ENCODE measurements at regions not wholly inside any gene's neighbourhood (a gene's known extent, or its start where the extent isn't known, plus 50 kb on each side); places are given as distances from the start of the nearest gene placed in this dataset.
A peak's percentile ranks its signal among the peaks of the same experiment; 100 is the strongest.

- ChIA-PET RAD21 (ENCODE audit: low non-redundant PET in 1 of 2, low total read pairs in 2 of 2, uncharacterized antibody in 2 of 2, unreplicated experiment in 2 of 2) (no interaction called here), POLR2A (no interaction called here), CTCF (no interaction called here)
- no peak overlapping the region for H3K27ac ChIP-seq (ENCODE audit: low read depth, low read length)
- H3K9ac ChIP-seq (ENCODE audit: low read length), result no peak overlapping the region
- H3K4me3 ChIP-seq (replicated peaks in 1 of 2; ENCODE audit: low read depth in 1 of 2, low read length in 2 of 2), result no peak overlapping the region
- no peaks in the 10 kb centered on the region for H3K36me3 ChIP-seq (ENCODE audit: control insufficient read depth in 1 of 2, insufficient read depth in 2 of 2, low read length in 2 of 2)
- ATAC-seq (no peak), DNase-seq (ENCODE audit: low read depth, low spot score) (no peak)
- TF ChIP-seq ZFX (IDR thresholded peaks at IDR 0.05) (no peak), SP1 (IDR thresholded peaks at IDR 0.05; ENCODE audit: low read depth) (no peak), RAD21 (IDR thresholded peaks at IDR 0.05; ENCODE audit: low read depth) (no peak), SIN3A (IDR thresholded peaks at IDR 0.05; ENCODE audit: low read depth) (no peak), FOSL1 (IDR thresholded peaks at IDR 0.05; ENCODE audit: low read depth) (no peak), JUND (IDR thresholded peaks at IDR 0.05) (no peak), POLR2A (IDR thresholded peaks at IDR 0.05; ENCODE audit: borderline replicate concordance, extremely low read depth, insufficient read depth, insufficient read length) (no peak), ELF1 (IDR thresholded peaks at IDR 0.05; ENCODE audit: borderline replicate concordance, low read depth) (no peak), ZNF274 (IDR thresholded peaks at IDR 0.05; ENCODE audit: low read depth, low read length) (no peak)
- TF ChIP-seq, protein P1, sequence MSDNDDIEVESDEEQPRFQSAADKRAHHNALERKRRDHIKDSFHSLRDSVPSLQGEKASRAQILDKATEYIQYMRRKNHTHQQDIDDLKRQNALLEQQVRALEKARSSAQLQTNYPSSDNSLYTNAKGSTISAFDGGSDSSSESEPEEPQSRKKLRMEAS (IDR thresholded peaks at IDR 0.05), result no peak
- TF ChIP-seq, protein P2, sequence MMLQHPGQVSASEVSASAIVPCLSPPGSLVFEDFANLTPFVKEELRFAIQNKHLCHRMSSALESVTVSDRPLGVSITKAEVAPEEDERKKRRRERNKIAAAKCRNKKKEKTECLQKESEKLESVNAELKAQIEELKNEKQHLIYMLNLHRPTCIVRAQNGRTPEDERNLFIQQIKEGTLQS (IDR thresholded peaks at IDR 0.05), result no peak
- no TSS peak for BruUV-seq (replicated peaks)
- H3K9me3 ChIP-seq (ENCODE audit: control insufficient read depth in 1 of 2, insufficient read depth in 1 of 2, low read depth in 1 of 2, low read length in 2 of 2), result no peaks in the 10 kb centered on the region
- no peaks in the 10 kb centered on the region for H4K20me1 ChIP-seq (ENCODE audit: insufficient read depth)
- H3K27me3 ChIP-seq (ENCODE audit: insufficient read depth, low read length), result no peaks in the 10 kb centered on the region
- no peaks in the 10 kb centered on the region for H3K9me2 ChIP-seq (ENCODE audit: insufficient read depth)
- H3K4me1 ChIP-seq (ENCODE audit: control insufficient read depth in 1 of 2, insufficient read depth in 2 of 2, low read length in 2 of 2), result peaks cover 7% of the 10 kb centered on the region in 2 experiments; a peak in 3 of 4 replicates
- no peak overlapping the region for H2AFZ ChIP-seq (ENCODE audit: low read depth, low read length, poor library complexity, severe bottlenecking)
- H3K79me2 ChIP-seq (ENCODE audit: insufficient read depth, low read length), result no peaks in the 10 kb centered on the region
- intact Hi-C loops (cut with micrococcal nuclease), result no loop called here
- H3K4me2 ChIP-seq (ENCODE audit: low read length), result peak overlapping the region; percentile 31; the same call in 1 of the 2 replicates
Measured at GRCh38 chr13:22592515-22592914, 588.3 kb upstream of the SGCG start.

DNA sequence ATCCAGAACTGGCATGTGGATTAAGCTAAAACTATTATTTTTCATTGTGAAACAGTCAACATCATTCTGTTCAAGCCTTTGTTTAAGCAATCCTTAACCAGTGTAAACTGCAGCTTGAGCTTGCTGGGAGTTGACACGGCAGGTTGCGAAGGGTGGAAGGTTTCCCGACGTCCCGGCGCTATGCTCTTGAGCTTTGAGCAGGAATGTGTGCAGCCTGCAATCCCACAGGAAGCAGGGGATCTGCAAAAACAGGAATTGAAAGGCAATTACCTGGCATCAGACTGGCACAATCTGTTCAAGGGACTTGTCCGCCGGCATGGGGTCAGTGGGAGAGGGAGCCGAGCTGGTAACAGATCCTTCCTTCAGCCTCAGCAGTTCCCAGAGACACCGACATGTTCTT is 586.7 kb upstream of the SGCG start:
- Histone ChIP-seq H3K4me3 (replicated peaks in 1 of 2; ENCODE audit: low read depth in 1 of 2, low read length in 2 of 2) (no peak overlapping the region), H3K9ac (ENCODE audit: low read length) (no peak overlapping the region), H3K27me3 (ENCODE audit: insufficient read depth, low read length) (no peaks in the 10 kb centered on the region), H3K9me2 (ENCODE audit: insufficient read depth) (no peaks in the 10 kb centered on the region), H3K79me2 (ENCODE audit: insufficient read depth, low read length) (no peaks in the 10 kb centered on the region), H3K9me3 (ENCODE audit: control insufficient read depth in 1 of 2, insufficient read depth in 1 of 2, low read depth in 1 of 2, low read length in 2 of 2) (no peaks in the 10 kb centered on the region), H2AFZ (ENCODE audit: low read depth, low read length, poor library complexity, severe bottlenecking) (no peak overlapping the region), H4K20me1 (ENCODE audit: insufficient read depth) (no peaks in the 10 kb centered on the region), H3K27ac (ENCODE audit: low read depth, low read length) (no peak overlapping the region), H3K36me3 (ENCODE audit: control insufficient read depth in 1 of 2, insufficient read depth in 2 of 2, low read length in 2 of 2) (no peaks in the 10 kb centered on the region), H3K4me2 (ENCODE audit: low read length) (no peak overlapping the region), H3K4me1 (ENCODE audit: control insufficient read depth in 1 of 2, insufficient read depth in 2 of 2, low read length in 2 of 2) (peaks cover 7% of the 10 kb centered on the region in 2 experiments; a peak in 3 of 4 replicates)
- ChIA-PET POLR2A (no interaction called here), CTCF (no interaction called here), RAD21 (ENCODE audit: low non-redundant PET in 1 of 2, low total read pairs in 2 of 2, uncharacterized antibody in 2 of 2, unreplicated experiment in 2 of 2) (no interaction called here)
- no peak for DNase-seq (ENCODE audit: low read depth, low spot score)
- TF ChIP-seq, protein P1 (IDR thresholded peaks at IDR 0.05), result no peak
- TF ChIP-seq SIN3A (IDR thresholded peaks at IDR 0.05; ENCODE audit: low read depth) (no peak), ZFX (IDR thresholded peaks at IDR 0.05) (no peak), POLR2AphosphoS5 (IDR thresholded peaks at IDR 0.05; ENCODE audit: low read depth, low read length) (no peak)
- TF ChIP-seq, protein P3, sequence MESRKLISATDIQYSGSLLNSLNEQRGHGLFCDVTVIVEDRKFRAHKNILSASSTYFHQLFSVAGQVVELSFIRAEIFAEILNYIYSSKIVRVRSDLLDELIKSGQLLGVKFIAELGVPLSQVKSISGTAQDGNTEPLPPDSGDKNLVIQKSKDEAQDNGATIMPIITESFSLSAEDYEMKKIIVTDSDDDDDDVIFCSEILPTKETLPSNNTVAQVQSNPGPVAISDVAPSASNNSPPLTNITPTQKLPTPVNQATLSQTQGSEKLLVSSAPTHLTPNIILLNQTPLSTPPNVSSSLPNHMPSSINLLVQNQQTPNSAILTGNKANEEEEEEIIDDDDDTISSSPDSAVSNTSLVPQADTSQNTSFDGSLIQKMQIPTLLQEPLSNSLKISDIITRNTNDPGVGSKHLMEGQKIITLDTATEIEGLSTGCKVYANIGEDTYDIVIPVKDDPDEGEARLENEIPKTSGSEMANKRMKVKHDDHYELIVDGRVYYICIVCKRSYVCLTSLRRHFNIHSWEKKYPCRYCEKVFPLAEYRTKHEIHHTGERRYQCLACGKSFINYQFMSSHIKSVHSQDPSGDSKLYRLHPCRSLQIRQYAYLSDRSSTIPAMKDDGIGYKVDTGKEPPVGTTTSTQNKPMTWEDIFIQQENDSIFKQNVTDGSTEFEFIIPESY (IDR thresholded peaks at IDR 0.05; ENCODE audit: extremely low read depth, insufficient replicate concordance, low read length), result no peak
- ATAC-seq, result no peak
- intact Hi-C loops (cut with micrococcal nuclease), result no loop called here
- BruUV-seq (replicated peaks), result no TSS peak

All from HCT116 (cell line).